ENCODE measurements at regions not wholly inside any gene's neighbourhood (a gene's known extent, or its start where the extent isn't known, plus 50 kb on each side); places are given as distances from the start of the nearest gene placed in this dataset.
"Not testable (repeated sequence)": the region's sequence is repeated elsewhere in the genome, so short reads cannot be mapped to it uniquely, and the experiment has no call there.

DNA sequence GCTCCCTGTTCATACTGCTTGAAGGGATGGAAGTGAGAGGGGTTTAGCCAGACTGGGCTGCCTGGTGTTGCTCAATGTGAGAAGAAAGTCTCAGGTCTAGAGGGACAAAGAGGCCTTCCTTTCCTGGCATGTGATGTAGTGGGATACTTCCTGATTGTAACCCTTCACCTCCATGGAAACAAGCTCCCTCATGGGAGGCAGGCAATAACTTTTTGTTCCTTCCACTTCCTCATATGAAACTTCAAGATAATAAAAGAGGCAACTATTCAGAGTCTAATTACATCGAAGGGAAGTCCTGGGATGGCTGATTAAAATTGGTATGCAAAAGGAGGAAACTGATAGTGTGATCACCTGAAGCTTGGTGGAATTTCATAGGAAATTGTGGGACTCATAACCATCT lies 84.1 kb upstream of the ETV1 start:
- Mint-ChIP-seq H3K4me1 (ENCODE audit: low read depth, unreplicated experiment) (no peaks in the 10 kb centered on the region), H3K9me3 (ENCODE audit: low read depth, unreplicated experiment) (no peaks in the 10 kb centered on the region), H3K4me3 (ENCODE audit: low read depth, unreplicated experiment) (no peak overlapping the region), H3K27me3 (ENCODE audit: unreplicated experiment) (no peaks in the 10 kb centered on the region), H3K27ac (ENCODE audit: unreplicated experiment) (no peak overlapping the region), H3K36me3 (ENCODE audit: insufficient read depth, unreplicated experiment) (no peaks in the 10 kb centered on the region)
- no peak for DNase-seq
- BruUV-seq (replicated peaks): no TSS peak
- CTCF ChIA-PET: no interaction called here
- intact Hi-C loops (cut with micrococcal nuclease; ENCODE audit: unreplicated experiment): no loop called here
- TF ChIP-seq, protein P1, sequence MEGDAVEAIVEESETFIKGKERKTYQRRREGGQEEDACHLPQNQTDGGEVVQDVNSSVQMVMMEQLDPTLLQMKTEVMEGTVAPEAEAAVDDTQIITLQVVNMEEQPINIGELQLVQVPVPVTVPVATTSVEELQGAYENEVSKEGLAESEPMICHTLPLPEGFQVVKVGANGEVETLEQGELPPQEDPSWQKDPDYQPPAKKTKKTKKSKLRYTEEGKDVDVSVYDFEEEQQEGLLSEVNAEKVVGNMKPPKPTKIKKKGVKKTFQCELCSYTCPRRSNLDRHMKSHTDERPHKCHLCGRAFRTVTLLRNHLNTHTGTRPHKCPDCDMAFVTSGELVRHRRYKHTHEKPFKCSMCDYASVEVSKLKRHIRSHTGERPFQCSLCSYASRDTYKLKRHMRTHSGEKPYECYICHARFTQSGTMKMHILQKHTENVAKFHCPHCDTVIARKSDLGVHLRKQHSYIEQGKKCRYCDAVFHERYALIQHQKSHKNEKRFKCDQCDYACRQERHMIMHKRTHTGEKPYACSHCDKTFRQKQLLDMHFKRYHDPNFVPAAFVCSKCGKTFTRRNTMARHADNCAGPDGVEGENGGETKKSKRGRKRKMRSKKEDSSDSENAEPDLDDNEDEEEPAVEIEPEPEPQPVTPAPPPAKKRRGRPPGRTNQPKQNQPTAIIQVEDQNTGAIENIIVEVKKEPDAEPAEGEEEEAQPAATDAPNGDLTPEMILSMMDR (IDR thresholded peaks at IDR 0.05; ENCODE audit: unreplicated experiment): no peak

DNA sequence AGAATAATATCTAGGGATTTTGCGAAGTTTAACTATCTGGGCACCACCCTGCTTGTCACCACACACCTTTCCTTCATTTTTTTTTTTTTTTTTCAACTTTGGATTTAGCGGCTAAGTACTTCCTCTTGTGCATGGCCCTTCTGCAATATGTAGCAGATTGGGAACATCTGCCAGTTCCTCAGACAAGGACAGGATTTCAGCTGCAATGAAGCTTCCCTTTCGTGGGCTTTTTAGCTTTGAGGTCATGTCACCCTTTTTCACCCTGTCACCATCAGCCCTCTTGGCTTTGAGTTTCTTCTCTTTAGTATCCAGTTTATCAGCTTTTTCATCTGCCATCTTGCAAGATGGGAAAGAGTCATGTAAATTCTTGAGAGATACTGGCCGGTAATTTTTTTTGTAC lies 81.6 kb upstream of the ETV1 start:
- H3K4me1 Mint-ChIP-seq (ENCODE audit: low read depth, unreplicated experiment): no peaks in the 10 kb centered on the region
- no peak overlapping the region for H3K27ac Mint-ChIP-seq (ENCODE audit: unreplicated experiment)
- DNase-seq: no peak
- intact Hi-C loops (cut with micrococcal nuclease; ENCODE audit: unreplicated experiment): no loop called here
- H3K27me3 Mint-ChIP-seq (ENCODE audit: unreplicated experiment): no peaks in the 10 kb centered on the region
- peaks cover 8% of the 10 kb centered on the region for H3K9me3 Mint-ChIP-seq (ENCODE audit: low read depth, unreplicated experiment)
- H3K36me3 Mint-ChIP-seq (ENCODE audit: insufficient read depth, unreplicated experiment): no peaks in the 10 kb centered on the region
- TF ChIP-seq, protein P1 (IDR thresholded peaks at IDR 0.05; ENCODE audit: unreplicated experiment): no peak
- no TSS peak for BruUV-seq (replicated peaks)
- no peak overlapping the region for H3K4me3 Mint-ChIP-seq (ENCODE audit: low read depth, unreplicated experiment)
- CTCF ChIA-PET: interaction anchor here (0.7 kb wide), 1 partner anchor 887 kb away, joined by 7 read pairs; no protein-coding TSS in a partner anchor

DNA sequence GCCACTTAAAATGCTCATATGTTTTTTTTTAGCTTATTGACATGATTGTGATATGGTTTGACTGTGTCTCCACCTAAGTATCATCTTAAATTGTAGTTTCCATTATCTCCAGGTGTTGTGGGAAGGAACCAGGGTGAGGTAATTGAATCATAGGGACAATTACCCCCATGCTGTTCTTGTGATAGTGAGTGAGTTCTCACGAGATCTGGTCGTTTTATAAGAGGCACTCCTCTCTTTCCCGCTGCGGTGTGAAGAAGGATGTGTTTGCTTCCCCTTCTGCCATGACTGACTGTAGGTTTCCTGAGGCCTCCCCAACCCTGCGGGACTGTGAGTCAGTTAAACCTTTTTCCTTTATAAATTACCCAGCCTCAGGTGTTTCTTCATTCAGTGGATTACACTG lies 80.5 kb upstream of the ETV1 start:
- Mint-ChIP-seq H3K27ac (ENCODE audit: unreplicated experiment) (no peak overlapping the region), H3K4me1 (ENCODE audit: low read depth, unreplicated experiment) (no peaks in the 10 kb centered on the region), H3K9me3 (ENCODE audit: low read depth, unreplicated experiment) (peaks cover 8% of the 10 kb centered on the region), H3K27me3 (ENCODE audit: unreplicated experiment) (no peaks in the 10 kb centered on the region), H3K4me3 (ENCODE audit: low read depth, unreplicated experiment) (no peak overlapping the region), H3K36me3 (ENCODE audit: insufficient read depth, unreplicated experiment) (no peaks in the 10 kb centered on the region)
- no peak for DNase-seq
- no TSS peak for BruUV-seq (replicated peaks)
- TF ChIP-seq, protein P1 (IDR thresholded peaks at IDR 0.05; ENCODE audit: unreplicated experiment): no peak
- intact Hi-C loops (cut with micrococcal nuclease; ENCODE audit: unreplicated experiment): no loop called here
- CTCF ChIA-PET: no interaction called here

DNA sequence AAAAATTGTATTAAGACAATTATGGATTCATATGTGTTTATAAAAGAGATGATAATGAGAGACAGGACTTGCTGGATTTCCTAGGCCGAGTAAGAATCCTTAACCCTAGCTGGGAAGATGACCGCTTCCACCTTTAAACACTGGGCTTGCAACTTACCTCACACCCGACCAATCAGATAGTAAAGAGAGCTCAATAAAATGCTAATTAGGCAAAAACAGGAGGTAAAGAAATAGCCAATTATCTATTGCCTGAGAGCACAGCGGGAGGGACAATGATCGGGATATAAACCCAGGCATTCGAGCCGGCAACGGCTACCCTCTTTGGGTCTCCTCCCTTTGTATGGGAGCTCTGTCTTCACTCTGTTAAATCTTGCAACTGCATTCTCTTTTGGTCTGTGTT lies 77.3 kb upstream of the ETV1 start:
- CTCF ChIA-PET; H3K36me3 Mint-ChIP-seq (ENCODE audit: insufficient read depth, unreplicated experiment); H3K27me3 Mint-ChIP-seq (ENCODE audit: unreplicated experiment); DNase-seq; H3K9me3 Mint-ChIP-seq (ENCODE audit: low read depth, unreplicated experiment); BruUV-seq (replicated peaks); H3K27ac Mint-ChIP-seq (ENCODE audit: unreplicated experiment); intact Hi-C loops (cut with micrococcal nuclease; ENCODE audit: unreplicated experiment); H3K4me3 Mint-ChIP-seq (ENCODE audit: low read depth, unreplicated experiment); H3K4me1 Mint-ChIP-seq (ENCODE audit: low read depth, unreplicated experiment): not testable (repeated sequence)

DNA sequence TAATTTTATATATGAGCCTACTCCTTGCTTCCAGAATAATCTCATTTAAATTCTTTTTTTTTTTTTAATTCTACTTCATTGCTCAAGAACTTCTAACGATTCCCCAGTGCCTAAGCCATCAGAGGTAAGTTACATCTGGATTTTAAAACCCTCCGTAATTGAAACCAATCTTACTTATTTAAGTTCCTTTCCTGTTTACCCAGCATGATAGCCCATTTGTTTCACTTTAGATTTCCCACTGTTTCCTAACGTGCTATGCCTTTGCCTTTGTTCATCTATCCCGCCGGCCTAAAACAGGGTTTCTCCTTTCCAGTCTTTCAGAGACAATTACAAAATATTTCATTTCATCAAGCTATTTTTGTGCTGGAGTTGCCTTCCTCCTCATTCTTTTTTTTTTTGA lies 75.8 kb upstream of the ETV1 start:
- no peaks in the 10 kb centered on the region for H3K27me3 Mint-ChIP-seq (ENCODE audit: unreplicated experiment)
- no peak for DNase-seq
- CTCF ChIA-PET: interaction anchor here (0.8 kb wide), 1 partner anchor 322 kb away, joined by 5 read pairs; no protein-coding TSS in a partner anchor
- BruUV-seq (replicated peaks): no TSS peak
- no peaks in the 10 kb centered on the region for H3K4me1 Mint-ChIP-seq (ENCODE audit: low read depth, unreplicated experiment)
- peaks cover 8% of the 10 kb centered on the region for H3K9me3 Mint-ChIP-seq (ENCODE audit: low read depth, unreplicated experiment)
- H3K27ac Mint-ChIP-seq (ENCODE audit: unreplicated experiment): no peak overlapping the region
- no peaks in the 10 kb centered on the region for H3K36me3 Mint-ChIP-seq (ENCODE audit: insufficient read depth, unreplicated experiment)
- intact Hi-C loops (cut with micrococcal nuclease; ENCODE audit: unreplicated experiment): no loop called here
- TF ChIP-seq, protein P1 (IDR thresholded peaks at IDR 0.05; ENCODE audit: unreplicated experiment): no peak
- H3K4me3 Mint-ChIP-seq (ENCODE audit: low read depth, unreplicated experiment): no peak overlapping the region

Measured in Calu3 (cell line).